HepG2 (cell line): ENCODE measurements at regions not wholly inside any gene's neighbourhood (a gene's known extent, or its start where the extent isn't known, plus 50 kb on each side); places are given as distances from the start of the nearest gene placed in this dataset.

Source experiments
- ATAC-seq: fragments of 200-7000 bp; cut with Tn5 transposase; 3 replicates; pipeline ENCODE4 v1.9.1; 2020; ENCODE audit warnings: mild to moderate bottlenecking, moderate library complexity
- BruUV-seq: library from RNA; stranded (reverse); fragments of 400-500 nt; replicated peaks from 2 replicates; lab custom pipeline; 2021; lab: Mats Ljungman, UMichigan
- CTCF ChIA-PET: fragments of 300-600 bp; formaldehyde crosslinking; extraction: SDS; loops from one replicate; lab custom pipeline; 2021; ENCODE audit warnings: low total read pairs, inconsistent platforms, low intra/inter-chr PET ratio; lab: Yijun Ruan, JAX
- POLR2A ChIA-PET: fragments of 350-600 bp; sonication (Branson Sonifier 250); formaldehyde crosslinking; loops from one replicate; lab custom pipeline; 2020; ENCODE audit warnings: antibody characterized with exemption, inconsistent platforms; lab: Yijun Ruan, JAX
- DNase-seq: peaks from one replicate; pipeline ENCODE4 v3.0.0-alpha.2; 2015; ENCODE audit warnings: low spot score
- FAIRE-seq: peaks from 3 replicates; lab custom pipeline; 2011; peaks lifted over from hg19 to GRCh38; lab: Jason Lieb, UNC
- H2AFZ ChIP-seq: one replicate; pipeline ENCODE4 v1.6.1; 2011; ENCODE audit warnings: low read length, inconsistent platforms
- H3K27ac ChIP-seq: fragments of 300-600 bp; 3 replicates; pipeline ENCODE4 v1.8.0; 2011; ENCODE audit warnings: mixed run types, mild to moderate bottlenecking, mixed read lengths, low read length, inconsistent platforms; ENCODE audit not compliant: insufficient read depth; ENCODE audit errors: extremely low read length
- H3K27me3 ChIP-seq, 2 experiments: fragments of 200-600 bp in 1 of 2; 2 replicates in 1 of 2; 3 replicates in 1 of 2; pipeline versions ENCODE4 v1.6.0 to v1.8.0; 2011; ENCODE audit warnings: low read length in 2 of 2, mild to moderate bottlenecking in 2 of 2, moderate library complexity in 2 of 2, inconsistent platforms in 1 of 2; ENCODE audit not compliant: insufficient read depth in 2 of 2, control insufficient read depth in 1 of 2
- H3K36me3 ChIP-seq, 2 experiments: fragments of 200-600 bp in 1 of 2; replicated peaks in 1 of 2; 2 replicates in 1 of 2; 3 replicates in 1 of 2; pipeline versions ENCODE4 v1.5.1 to v1.8.0; 2011; ENCODE audit warnings: low read length in 2 of 2, inconsistent platforms in 1 of 2; ENCODE audit not compliant: insufficient read depth in 2 of 2, control insufficient read depth in 1 of 2
- H3K4me1 ChIP-seq: 2 replicates; pipeline ENCODE4 v1.5.1; 2012; ENCODE audit warnings: low read length, inconsistent platforms; ENCODE audit not compliant: insufficient read depth
- H3K4me2 ChIP-seq: 2 replicates; pipeline ENCODE4 v1.6.0; 2011; ENCODE audit warnings: low read depth, low read length, inconsistent platforms
- H3K4me3 ChIP-seq, 3 experiments: fragments of 200-600 bp in 1 of 3; sonication (generic), shearing (Covaris generic) in 1 of 3; replicated peaks in 1 of 3; 2 replicates each; pipeline ENCODE4 v1.5.1; 2011 to 2016; ENCODE audit warnings: low read length in 3 of 3, inconsistent platforms in 2 of 3, low read depth in 2 of 3, mild to moderate bottlenecking in 2 of 3, control low read depth in 1 of 3, mixed read lengths in 1 of 3; ENCODE audit not compliant: insufficient read depth in 1 of 3
- H3K79me2 ChIP-seq: one replicate; pipeline ENCODE4 v1.6.1; 2011; ENCODE audit warnings: low read length, inconsistent platforms; ENCODE audit not compliant: insufficient read depth
- H3K9ac ChIP-seq: 2 replicates; pipeline ENCODE4 v1.6.0; 2011; ENCODE audit warnings: mild to moderate bottlenecking, low read depth, low read length, inconsistent platforms; ENCODE audit not compliant: insufficient read depth
- H3K9me3 ChIP-seq: 2 replicates; pipeline ENCODE4 v1.5.1; 2012; ENCODE audit warnings: mild to moderate bottlenecking, low read length
- H4K20me1 ChIP-seq: 2 replicates; pipeline ENCODE4 v1.6.0; 2011; ENCODE audit warnings: inconsistent platforms, mild to moderate bottlenecking, low read length, moderate library complexity; ENCODE audit not compliant: insufficient read depth
- HNRNPL ChIP-seq: fragments of 200-400 bp; formaldehyde crosslinking; IDR thresholded peaks from 2 replicates; pipeline ENCODE4 v1.6.1; 2017; ENCODE audit warnings: mild to moderate bottlenecking, low read depth, low read length
- HNRNPUL1 ChIP-seq: fragments of 200-400 bp; formaldehyde crosslinking; IDR thresholded peaks from 2 replicates; pipeline ENCODE4 v1.6.1; 2017; ENCODE audit warnings: low read depth, mild to moderate bottlenecking, low read length, moderate library complexity
- NR3C1 ChIP-seq: sonication (generic); formaldehyde crosslinking; IDR thresholded peaks from 2 replicates; pipeline ENCODE4 v1.4.0; 2020; ENCODE audit warnings: missing genetic modification reagents
- PHF8 ChIP-seq: sonication (generic); formaldehyde crosslinking; IDR thresholded peaks from 2 replicates; pipeline ENCODE4 v1.5.0; 2020; ENCODE audit warnings: missing genetic modification reagents
- RBM22 ChIP-seq: fragments of 200-400 bp; formaldehyde crosslinking; optimal IDR thresholded peaks from 2 replicates; pipeline ENCODE3; 2017; ENCODE audit warnings: mild to moderate bottlenecking, low read length, moderate library complexity
- ZNF205 ChIP-seq: IDR thresholded peaks from 2 replicates; pipeline ENCODE4 v1.6.1; 2018; ENCODE audit warnings: missing biosample characterization, missing genetic modification reagents
- ZNF558 ChIP-seq: sonication (generic); formaldehyde crosslinking; IDR thresholded peaks from 2 replicates; pipeline ENCODE4 v1.9.0; 2022; ENCODE audit warnings: mild to moderate bottlenecking, missing genetic modification reagents, borderline replicate concordance
- WGBS: methylation state at CpG from one replicate; pipeline ENCODE4 v1.1.6; 2017; ENCODE audit warnings: low lambda C conversion rate; 5-methylcytosine and 5-hydroxymethylcytosine counted together
- in situ Hi-C: cut with HindIII; loops from 2 replicates; pipeline ENCODE4 v1.10.0; 2017; ENCODE audit warnings: low pct_unique_long_range_greater_than_20kb; ENCODE audit not compliant: extremely low pct_ligation_motif_present
- intact Hi-C: fragments of 100-400 bp; cut with micrococcal nuclease; formaldehyde crosslinking; loops from one replicate; pipeline ENCODE4 v1.10.0; 2022; ENCODE audit not compliant: unreplicated experiment
- TF ChIP-seq, protein P1 (sequence below): sonication (generic); formaldehyde crosslinking; IDR thresholded peaks from 2 replicates; pipeline ENCODE4 v1.5.0; 2020; ENCODE audit warnings: mild to moderate bottlenecking, missing genetic modification reagents

DNA sequence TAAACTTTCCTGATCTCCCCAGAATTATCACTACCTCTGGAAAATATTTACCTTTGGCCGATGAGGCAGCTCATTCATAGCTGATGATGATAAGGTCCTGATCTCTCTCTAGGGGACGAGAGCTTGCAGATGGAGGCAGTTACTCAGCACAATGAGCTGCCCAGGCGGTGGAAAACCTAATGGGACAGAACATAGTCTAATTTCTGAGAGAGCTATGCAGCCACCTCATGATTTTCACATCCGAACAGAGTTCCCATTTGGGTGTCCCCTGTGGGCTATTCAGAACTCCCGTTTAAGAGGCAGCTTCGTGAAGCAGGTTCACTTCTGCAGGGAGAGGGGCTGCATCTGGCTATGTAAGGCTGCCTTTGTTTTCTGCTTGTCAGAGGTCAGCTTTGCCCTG is 724.6 kb upstream of the TMEM132C start (continued):
- TF ChIP-seq, protein P1, sequence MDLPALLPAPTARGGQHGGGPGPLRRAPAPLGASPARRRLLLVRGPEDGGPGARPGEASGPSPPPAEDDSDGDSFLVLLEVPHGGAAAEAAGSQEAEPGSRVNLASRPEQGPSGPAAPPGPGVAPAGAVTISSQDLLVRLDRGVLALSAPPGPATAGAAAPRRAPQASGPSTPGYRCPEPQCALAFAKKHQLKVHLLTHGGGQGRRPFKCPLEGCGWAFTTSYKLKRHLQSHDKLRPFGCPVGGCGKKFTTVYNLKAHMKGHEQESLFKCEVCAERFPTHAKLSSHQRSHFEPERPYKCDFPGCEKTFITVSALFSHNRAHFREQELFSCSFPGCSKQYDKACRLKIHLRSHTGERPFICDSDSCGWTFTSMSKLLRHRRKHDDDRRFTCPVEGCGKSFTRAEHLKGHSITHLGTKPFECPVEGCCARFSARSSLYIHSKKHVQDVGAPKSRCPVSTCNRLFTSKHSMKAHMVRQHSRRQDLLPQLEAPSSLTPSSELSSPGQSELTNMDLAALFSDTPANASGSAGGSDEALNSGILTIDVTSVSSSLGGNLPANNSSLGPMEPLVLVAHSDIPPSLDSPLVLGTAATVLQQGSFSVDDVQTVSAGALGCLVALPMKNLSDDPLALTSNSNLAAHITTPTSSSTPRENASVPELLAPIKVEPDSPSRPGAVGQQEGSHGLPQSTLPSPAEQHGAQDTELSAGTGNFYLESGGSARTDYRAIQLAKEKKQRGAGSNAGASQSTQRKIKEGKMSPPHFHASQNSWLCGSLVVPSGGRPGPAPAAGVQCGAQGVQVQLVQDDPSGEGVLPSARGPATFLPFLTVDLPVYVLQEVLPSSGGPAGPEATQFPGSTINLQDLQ (CRISPR knock-in tag), result no peak
- TF ChIP-seq NR3C1, result no peak
- no peak for TF ChIP-seq PHF8
- TF ChIP-seq HNRNPUL1, result no peak
- TF ChIP-seq ZNF558 (CRISPR knock-in tag), result no peak
- no peak for TF ChIP-seq ZNF205

DNA sequence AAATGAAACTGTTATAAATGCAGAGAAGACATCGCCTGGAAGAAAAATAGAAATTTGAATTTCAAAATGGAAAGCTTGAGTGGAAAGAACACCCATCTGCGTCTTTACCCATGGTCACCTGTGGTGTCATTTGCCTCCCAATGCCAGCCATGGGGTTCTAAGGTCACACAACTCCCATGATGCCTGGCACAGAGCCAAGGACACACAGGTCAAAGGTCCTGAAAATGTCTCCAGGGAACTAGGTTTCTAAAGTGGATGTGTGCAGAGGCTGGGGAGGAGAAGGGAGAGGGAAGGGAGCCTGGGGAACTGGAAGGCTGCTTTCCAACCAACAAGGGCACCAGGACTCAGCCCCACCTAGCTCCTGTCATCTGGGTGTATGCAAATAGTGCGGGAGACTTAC is 724.0 kb upstream of the TMEM132C start:
- TF ChIP-seq RBM22, result no peak
- TF ChIP-seq HNRNPL, result no peak
- TF ChIP-seq, all 625 proteins: peak for 0
- Histone ChIP-seq H2AFZ (no peak overlapping the region), H3K27me3 (no peaks in the 10 kb centered on the region), H3K9ac (no peak overlapping the region), H3K4me2 (no peak overlapping the region), H3K36me3 (no peaks in the 10 kb centered on the region), H3K27ac (no peak overlapping the region), H3K79me2 (no peaks in the 10 kb centered on the region), H3K4me1 (no peaks in the 10 kb centered on the region), H4K20me1 (no peaks in the 10 kb centered on the region), H3K9me3 (peaks cover 53% of the 10 kb centered on the region), H3K4me3 (no peak overlapping the region)
- ATAC-seq (no peak), DNase-seq (no peak), FAIRE-seq (no peak)
- POLR2A ChIA-PET, result no interaction called here
- BruUV-seq, result no TSS peak
- intact Hi-C loops (no loop called here), in situ Hi-C loops (no loop called here)
- CTCF ChIA-PET, result no interaction called here
- 29% methylated on average over 3 of the region's 3 CpGs for WGBS
